PC-3 (cell line): ENCODE measurements at regions not wholly inside any gene's neighbourhood (a gene's known extent, or its start where the extent isn't known, plus 50 kb on each side); places are given as distances from the start of the nearest gene placed in this dataset.

Experiments used
- ATAC-seq: fragments of 200-7000 bp; cut with Tn5 transposase; 2 replicates; pipeline ENCODE4 v1.9.1; 2020; ENCODE audit warnings: mild to moderate bottlenecking, moderate library complexity
- BruUV-seq: library from RNA; stranded (reverse); fragments of 400-500 nt; replicated peaks from 2 replicates; lab custom pipeline; 2021; lab: Mats Ljungman, UMichigan
- CTCF ChIA-PET: fragments of 300-600 bp; sonication (Branson Sonifier 250); formaldehyde crosslinking; loops from one replicate; lab custom pipeline; 2022; ENCODE audit warnings: antibody characterized with exemption; lab: Charles Lee
- POLR2A ChIA-PET: fragments of 300-600 bp; sonication (Branson Sonifier 250); formaldehyde crosslinking; loops from one replicate; lab custom pipeline; 2022; ENCODE audit warnings: antibody characterized with exemption; ENCODE audit not compliant: unreplicated experiment; lab: Charles Lee
- DNase-seq: peaks from one replicate; pipeline ENCODE4 v3.0.0-alpha.2; 2015
- H2AFZ ChIP-seq: fragments of 300-600 bp; sonication (generic); 2 replicates; pipeline ENCODE4 v1.6.0; 2016; ENCODE audit warnings: antibody characterized with exemption, low read length
- H3F3A ChIP-seq: fragments of 300-600 bp; sonication (generic); one replicate; pipeline ENCODE4 v1.6.0; 2017; ENCODE audit warnings: antibody characterized with exemption, low read length, control low read depth, mild to moderate bottlenecking; ENCODE audit not compliant: unreplicated experiment
- H3K27ac ChIP-seq: fragments of 300-600 bp; sonication (generic); 2 replicates; pipeline ENCODE4 v1.5.1; 2016; ENCODE audit warnings: mild to moderate bottlenecking, low read length
- H3K27me3 ChIP-seq: fragments of 300-600 bp; sonication (generic); 2 replicates; pipeline ENCODE4 v1.6.1; 2016; ENCODE audit warnings: low read length, mixed read lengths
- H3K36me3 ChIP-seq: fragments of 300-600 bp; sonication (generic); 2 replicates; pipeline ENCODE4 v1.6.1; 2016; ENCODE audit warnings: low read depth, mixed run types, low read length, mixed read lengths
- H3K4me1 ChIP-seq: fragments of 300-600 bp; sonication (generic); 2 replicates; pipeline ENCODE4 v1.5.1; 2016; ENCODE audit warnings: low read length; ENCODE audit not compliant: insufficient read depth
- H3K4me2 ChIP-seq: fragments of 300-600 bp; sonication (generic); 2 replicates; pipeline ENCODE4 v1.6.0; 2016; ENCODE audit warnings: low read length
- H3K4me3 ChIP-seq: fragments of 300-600 bp; sonication (generic); 2 replicates; pipeline ENCODE4 v1.5.1; 2016; ENCODE audit warnings: mild to moderate bottlenecking, low read length, mixed read lengths
- H3K79me2 ChIP-seq: fragments of 300-600 bp; sonication (generic); 2 replicates; pipeline ENCODE4 v1.6.1; 2017; ENCODE audit warnings: low read length, mixed read lengths
- H3K9ac ChIP-seq: fragments of 300-600 bp; sonication (generic); 2 replicates; pipeline ENCODE4 v1.6.0; 2016; ENCODE audit warnings: mild to moderate bottlenecking, low read length
- H3K9me2 ChIP-seq: fragments of 300-600 bp; sonication (generic); replicated peaks from 2 replicates; pipeline ENCODE4 v1.6.1; 2016; ENCODE audit warnings: mixed run types, low read length, mixed read lengths
- H3K9me3 ChIP-seq: fragments of 300-600 bp; sonication (generic); 2 replicates; pipeline ENCODE4 v1.6.1; 2016; ENCODE audit warnings: low read length, mixed read lengths
- H4K20me1 ChIP-seq: fragments of 300-600 bp; sonication (generic); 2 replicates; pipeline ENCODE4 v1.6.1; 2016; ENCODE audit warnings: low read length, mixed read lengths
- CTCF ChIP-seq: fragments of 300-600 bp; sonication (generic); conservative IDR thresholded peaks from 2 replicates; pipeline ENCODE4 v1.5.1; 2017; ENCODE audit warnings: antibody characterized with exemption, low read depth, mild to moderate bottlenecking, low read length
- EZH2 ChIP-seq: fragments of 300-600 bp; sonication (generic); IDR thresholded peaks from one replicate; pipeline ENCODE4 v1.6.1; 2017; ENCODE audit warnings: antibody characterized with exemption, mild to moderate bottlenecking, low read length; ENCODE audit not compliant: unreplicated experiment
- EZH2phosphoT487 ChIP-seq: fragments of 300-600 bp; sonication (generic); IDR thresholded peaks from 2 replicates; pipeline ENCODE4 v1.6.1; 2018; ENCODE audit warnings: mild to moderate bottlenecking, antibody characterized with exemption, low read length, borderline replicate concordance
- intact Hi-C: fragments of 100-400 bp; cut with micrococcal nuclease; formaldehyde crosslinking; loops from 2 replicates; pipeline ENCODE4 v1.9.0; 2023

- no peaks in the 10 kb centered on the region for H3K79me2 ChIP-seq
- intact Hi-C loops, result no loop called here
- no peak for ATAC-seq
- no TSS peak for BruUV-seq
- no peaks in the 10 kb centered on the region for H4K20me1 ChIP-seq
- no peaks in the 10 kb centered on the region for H3K9me3 ChIP-seq
- H3F3A ChIP-seq, result no peaks in the 10 kb centered on the region
- H2AFZ ChIP-seq, result no peak overlapping the region
- H3K27me3 ChIP-seq, result no peaks in the 10 kb centered on the region
- no peaks in the 10 kb centered on the region for H3K36me3 ChIP-seq
- TF ChIP-seq EZH2phosphoT487 (no peak), EZH2 (no peak), CTCF (no peak)
- POLR2A ChIA-PET, result no interaction called here
- H3K9me2 ChIP-seq, result no peaks in the 10 kb centered on the region
- H3K27ac ChIP-seq, result no peak overlapping the region
- H3K4me1 ChIP-seq, result peaks cover 16% of the 10 kb centered on the region
- CTCF ChIA-PET, result no interaction called here
- no peak for DNase-seq
- no peak overlapping the region for H3K4me3 ChIP-seq
- no peak overlapping the region for H3K4me2 ChIP-seq
- H3K9ac ChIP-seq, result no peak overlapping the region
Observed at GRCh38 chr4:128475597-128475996, 188.0 kb upstream of the PGRMC2 start.

GRCh38 chr4:128471576-128471975 is 184.0 kb upstream of the PGRMC2 start:
- ChIA-PET POLR2A (interaction anchor here (0.5 to 0.6 kb wide), 2 partner anchors 10 to 13 kb away, joined by 3 to 4 read pairs; no protein-coding TSS in a partner anchor), CTCF (interaction anchor here (0.7 kb wide), 1 partner anchor 12 kb away, joined by 3 read pairs; no protein-coding TSS in a partner anchor)
- intact Hi-C loops, result loop anchor here (5.0 kb wide), 1 partner anchor 46 kb away; no protein-coding TSS in a partner anchor
- Histone ChIP-seq H3K9me2 (no peaks in the 10 kb centered on the region), H3K27me3 (no peaks in the 10 kb centered on the region), H3K36me3 (no peaks in the 10 kb centered on the region), H3K79me2 (no peaks in the 10 kb centered on the region), H3K27ac (peak overlapping the region; percentile 64), H3K9me3 (no peaks in the 10 kb centered on the region), H4K20me1 (no peaks in the 10 kb centered on the region), H3K4me2 (peak overlapping the region; percentile 73), H3K4me3 (no peak overlapping the region), H3K4me1 (peaks cover 27% of the 10 kb centered on the region), H2AFZ (peak overlapping the region; percentile 58; the same call in 1 of the 2 replicates), H3K9ac (no peak overlapping the region), H3F3A (no peaks in the 10 kb centered on the region)
- no TSS peak for BruUV-seq
- ATAC-seq (peak; percentile 82), DNase-seq (peak; percentile 47)
- TF ChIP-seq CTCF (no peak), EZH2phosphoT487 (no peak), EZH2 (no peak)

DNA sequence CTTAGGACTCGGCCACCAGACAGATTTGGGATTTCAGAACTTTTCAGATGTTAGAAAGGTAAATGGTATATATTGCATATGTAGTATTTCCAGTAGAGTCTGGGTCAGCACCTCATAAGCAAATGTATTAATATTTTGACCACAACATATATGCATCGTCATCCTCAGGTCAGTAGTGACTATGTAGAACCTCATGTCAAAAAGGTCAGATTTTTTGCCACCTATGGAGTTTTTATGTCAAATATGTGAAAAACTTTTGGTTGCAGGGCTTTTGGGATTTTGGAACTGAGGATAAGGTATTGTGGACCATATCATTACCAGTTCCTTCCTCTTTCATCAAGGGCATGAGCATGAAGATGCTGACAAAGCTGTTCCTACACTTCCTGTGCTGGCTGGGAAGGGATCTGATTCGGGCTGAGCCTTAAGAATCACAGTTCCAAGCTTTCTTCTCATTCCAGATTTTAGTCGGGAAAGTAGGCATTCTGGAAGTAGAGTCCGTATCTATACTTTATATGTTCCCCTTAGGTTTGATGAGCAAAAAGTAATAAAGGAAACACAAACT is 183.0 kb upstream of the PGRMC2 start:
- Histone ChIP-seq H3K27me3 (no peaks in the 10 kb centered on the region), H3K9me2 (no peaks in the 10 kb centered on the region), H4K20me1 (no peaks in the 10 kb centered on the region), H2AFZ (peak overlapping the region; percentile 58; the same call in 1 of the 2 replicates), H3K4me1 (peaks cover 27% of the 10 kb centered on the region), H3K4me2 (peak overlapping the region; percentile 73), H3K4me3 (no peak overlapping the region), H3K9me3 (no peaks in the 10 kb centered on the region), H3K79me2 (no peaks in the 10 kb centered on the region), H3F3A (no peaks in the 10 kb centered on the region), H3K36me3 (no peaks in the 10 kb centered on the region), H3K27ac (peak overlapping the region; percentile 64; the same call in 1 of the 2 replicates), H3K9ac (no peak overlapping the region)
- ChIA-PET POLR2A (no interaction called here), CTCF (no interaction called here)
- BruUV-seq, result no TSS peak
- no peak for TF ChIP-seq EZH2phosphoT487
- no peak for TF ChIP-seq EZH2
- TF ChIP-seq CTCF, result no peak
- ATAC-seq, result no peak
- no peak for DNase-seq
- intact Hi-C loops, result loop anchor here (5.0 kb wide), 1 partner anchor 47 kb away; no protein-coding TSS in a partner anchor
